ENCODE measurements at regions not wholly inside any gene's neighbourhood (a gene's known extent, or its start where the extent isn't known, plus 50 kb on each side); places are given as distances from the start of the nearest gene placed in this dataset.

- DNase-seq (ENCODE audit: low read depth): no peak
- H3K4me3 ChIP-seq (ENCODE audit: low read depth, low read length): no peak overlapping the region
- TF ChIP-seq CTCF (IDR thresholded peaks at IDR 0.05; ENCODE audit: low read depth, low read length, missing control alignments): no peak
These were observed 400.5 kb downstream of the GPATCH2 start for GRCh38 chr1:217230412-217230811.

- no peak for TF ChIP-seq CTCF (IDR thresholded peaks at IDR 0.05; ENCODE audit: low read depth, low read length, missing control alignments)
- no peak overlapping the region for H3K4me3 ChIP-seq (ENCODE audit: low read depth, low read length)
- no peak for DNase-seq (ENCODE audit: low read depth)
These were observed 402.2 kb downstream of the GPATCH2 start for GRCh38 chr1:217228689-217229088.

GRCh38 chr1:217224201-217224600 is 406.7 kb downstream of the GPATCH2 start:
- no peak overlapping the region for H3K4me3 ChIP-seq (ENCODE audit: low read depth, low read length)
- no peak for DNase-seq (ENCODE audit: low read depth)
- no peak for TF ChIP-seq CTCF (IDR thresholded peaks at IDR 0.05; ENCODE audit: low read depth, low read length, missing control alignments)

GRCh38 chr1:217214551-217214950 is 416.3 kb downstream of the GPATCH2 start:
- no peak for TF ChIP-seq CTCF (IDR thresholded peaks at IDR 0.05; ENCODE audit: low read depth, low read length, missing control alignments)

GRCh38 chr1:217211486-217211885 is 419.4 kb downstream of the GPATCH2 start:
- no peak for DNase-seq (ENCODE audit: low read depth)
- no peak overlapping the region for H3K4me3 ChIP-seq (ENCODE audit: low read depth, low read length)
- no peak for TF ChIP-seq CTCF (IDR thresholded peaks at IDR 0.05; ENCODE audit: low read depth, low read length, missing control alignments)

More at GRCh38 chr1:217214551-217214950, 416.3 kb downstream of the GPATCH2 start:
- DNase-seq (ENCODE audit: low read depth): no peak
- H3K4me3 ChIP-seq (ENCODE audit: low read depth, low read length): no peak overlapping the region

DNA sequence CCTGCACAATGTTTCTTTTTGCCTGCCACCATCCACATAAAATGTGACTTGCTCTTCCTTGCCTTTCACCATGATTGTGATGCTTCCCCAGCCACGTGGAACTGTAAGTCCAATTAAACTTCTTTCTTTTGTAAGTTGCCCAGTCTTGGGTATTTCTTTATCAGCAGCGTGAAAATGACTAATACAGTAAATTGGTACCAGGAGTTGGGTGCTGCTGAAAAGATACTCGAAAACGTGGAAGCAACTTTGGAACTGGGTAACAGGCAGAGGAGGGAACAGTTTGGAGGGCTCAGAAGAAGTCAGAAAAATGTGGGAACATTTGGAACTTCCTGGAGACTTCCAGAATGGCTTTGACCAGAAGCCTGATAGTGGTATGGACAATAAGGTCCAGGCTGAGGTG is 425.3 kb downstream of the GPATCH2 start:
- no peak overlapping the region for H3K4me3 ChIP-seq (ENCODE audit: low read depth, low read length)
- no peak for TF ChIP-seq CTCF (IDR thresholded peaks at IDR 0.05; ENCODE audit: low read depth, low read length, missing control alignments)
- no peak for DNase-seq (ENCODE audit: low read depth)

GRCh38 chr1:217196616-217197015 is 434.3 kb downstream of the GPATCH2 start:
- TF ChIP-seq CTCF (IDR thresholded peaks at IDR 0.05; ENCODE audit: low read depth, low read length, missing control alignments): no peak
- no peak overlapping the region for H3K4me3 ChIP-seq (ENCODE audit: low read depth, low read length)
- no peak for DNase-seq (ENCODE audit: low read depth)

All from GM12864 (cell line).